SK-N-SH (cell line): ENCODE measurements at regions not wholly inside any gene's neighbourhood (a gene's known extent, or its start where the extent isn't known, plus 50 kb on each side); places are given as distances from the start of the nearest gene placed in this dataset.

Experiments used
- CHD2 ChIP-seq: fragments of 150-350 bp; IDR thresholded peaks from 2 replicates; pipeline ENCODE4 v1.6.1; 2018; ENCODE audit warnings: low read length; ENCODE audit not compliant: partially characterized antibody
- CTCF ChIP-seq: fragments of 200-600 bp; sonication (generic); IDR thresholded peaks from 2 replicates; pipeline ENCODE4 v1.6.1; 2017; ENCODE audit warnings: antibody characterized with exemption, mild to moderate bottlenecking, moderate library complexity
- IRF3 ChIP-seq: fragments of 150-350 bp; IDR thresholded peaks from 2 replicates; pipeline ENCODE4 v1.6.1; 2016; ENCODE audit warnings: mild to moderate bottlenecking, low read depth, low read length
- MAX ChIP-seq: IDR thresholded peaks from 2 replicates; pipeline ENCODE4 v1.4.0; 2012; ENCODE audit warnings: low read depth
- RAD21 ChIP-seq: IDR thresholded peaks from 2 replicates; pipeline ENCODE4 v1.6.1; 2012; ENCODE audit warnings: mild to moderate bottlenecking, low read length
- RCOR1 ChIP-seq: fragments of 150-350 bp; IDR thresholded peaks from 2 replicates; pipeline ENCODE4 v1.6.1; 2017; ENCODE audit warnings: antibody characterized with exemption, low read length
- RFX5 ChIP-seq: IDR thresholded peaks from 2 replicates; pipeline ENCODE4 v1.6.1; 2012; ENCODE audit warnings: mild to moderate bottlenecking, improper control_type of control experiment, low read length
- TCF12 ChIP-seq: IDR thresholded peaks from 2 replicates; pipeline ENCODE4 v1.4.0; 2012
- TF ChIP-seq, protein P1 (sequence below): IDR thresholded peaks from 2 replicates; pipeline ENCODE4 v1.6.1; 2012; ENCODE audit warnings: mild to moderate bottlenecking, low read depth, low read length, moderate library complexity
- TF ChIP-seq, protein P2 (sequence below): IDR thresholded peaks from 2 replicates; pipeline ENCODE4; 2012

DNA sequence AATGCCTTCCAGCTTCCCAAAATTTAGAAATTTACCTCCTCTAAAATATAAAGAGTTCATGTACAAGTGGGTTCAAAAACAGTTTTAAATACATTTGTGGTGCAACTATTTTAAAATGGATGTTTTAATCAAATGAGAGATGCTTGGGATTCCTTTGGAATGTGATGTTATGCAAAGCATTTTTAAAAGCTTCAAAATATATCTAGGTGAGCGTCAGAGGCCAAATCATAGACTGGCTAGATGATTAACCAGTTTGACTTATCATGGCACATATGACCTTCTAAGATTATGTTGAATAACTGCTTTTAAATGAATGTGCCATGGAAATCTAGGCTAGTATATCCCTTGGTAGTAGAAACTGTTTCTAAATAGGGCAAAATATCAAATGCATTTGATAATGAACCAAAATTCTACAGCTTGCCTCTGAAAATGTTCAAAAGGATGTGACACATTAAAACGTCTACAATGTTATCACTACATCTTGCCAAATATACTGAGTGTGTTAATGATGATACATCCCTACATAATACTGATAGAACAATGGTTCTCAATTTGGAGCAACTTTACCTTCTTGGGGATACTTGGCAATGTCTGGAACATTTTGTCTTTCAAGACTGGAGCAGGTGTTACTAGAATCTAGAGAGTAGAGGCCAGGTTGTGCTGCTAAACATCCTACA lies 650.9 kb upstream of the ADGRL2 start:
- TF ChIP-seq CTCF = no peak
- TF ChIP-seq RAD21 = no peak
- TF ChIP-seq MAX = no peak
- TF ChIP-seq TCF12 = no peak
- TF ChIP-seq RCOR1 = no peak
- TF ChIP-seq, protein P1, sequence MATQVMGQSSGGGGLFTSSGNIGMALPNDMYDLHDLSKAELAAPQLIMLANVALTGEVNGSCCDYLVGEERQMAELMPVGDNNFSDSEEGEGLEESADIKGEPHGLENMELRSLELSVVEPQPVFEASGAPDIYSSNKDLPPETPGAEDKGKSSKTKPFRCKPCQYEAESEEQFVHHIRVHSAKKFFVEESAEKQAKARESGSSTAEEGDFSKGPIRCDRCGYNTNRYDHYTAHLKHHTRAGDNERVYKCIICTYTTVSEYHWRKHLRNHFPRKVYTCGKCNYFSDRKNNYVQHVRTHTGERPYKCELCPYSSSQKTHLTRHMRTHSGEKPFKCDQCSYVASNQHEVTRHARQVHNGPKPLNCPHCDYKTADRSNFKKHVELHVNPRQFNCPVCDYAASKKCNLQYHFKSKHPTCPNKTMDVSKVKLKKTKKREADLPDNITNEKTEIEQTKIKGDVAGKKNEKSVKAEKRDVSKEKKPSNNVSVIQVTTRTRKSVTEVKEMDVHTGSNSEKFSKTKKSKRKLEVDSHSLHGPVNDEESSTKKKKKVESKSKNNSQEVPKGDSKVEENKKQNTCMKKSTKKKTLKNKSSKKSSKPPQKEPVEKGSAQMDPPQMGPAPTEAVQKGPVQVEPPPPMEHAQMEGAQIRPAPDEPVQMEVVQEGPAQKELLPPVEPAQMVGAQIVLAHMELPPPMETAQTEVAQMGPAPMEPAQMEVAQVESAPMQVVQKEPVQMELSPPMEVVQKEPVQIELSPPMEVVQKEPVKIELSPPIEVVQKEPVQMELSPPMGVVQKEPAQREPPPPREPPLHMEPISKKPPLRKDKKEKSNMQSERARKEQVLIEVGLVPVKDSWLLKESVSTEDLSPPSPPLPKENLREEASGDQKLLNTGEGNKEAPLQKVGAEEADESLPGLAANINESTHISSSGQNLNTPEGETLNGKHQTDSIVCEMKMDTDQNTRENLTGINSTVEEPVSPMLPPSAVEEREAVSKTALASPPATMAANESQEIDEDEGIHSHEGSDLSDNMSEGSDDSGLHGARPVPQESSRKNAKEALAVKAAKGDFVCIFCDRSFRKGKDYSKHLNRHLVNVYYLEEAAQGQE = no peak
- TF ChIP-seq IRF3 = no peak
- TF ChIP-seq RFX5 = no peak
- TF ChIP-seq CHD2 = no peak
- TF ChIP-seq, protein P2, sequence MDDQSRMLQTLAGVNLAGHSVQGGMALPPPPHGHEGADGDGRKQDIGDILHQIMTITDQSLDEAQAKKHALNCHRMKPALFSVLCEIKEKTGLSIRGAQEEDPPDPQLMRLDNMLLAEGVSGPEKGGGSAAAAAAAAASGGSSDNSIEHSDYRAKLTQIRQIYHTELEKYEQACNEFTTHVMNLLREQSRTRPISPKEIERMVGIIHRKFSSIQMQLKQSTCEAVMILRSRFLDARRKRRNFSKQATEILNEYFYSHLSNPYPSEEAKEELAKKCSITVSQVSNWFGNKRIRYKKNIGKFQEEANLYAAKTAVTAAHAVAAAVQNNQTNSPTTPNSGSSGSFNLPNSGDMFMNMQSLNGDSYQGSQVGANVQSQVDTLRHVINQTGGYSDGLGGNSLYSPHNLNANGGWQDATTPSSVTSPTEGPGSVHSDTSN = no peak
